GM23338 (cell line): ENCODE measurements at regions not wholly inside any gene's neighbourhood (a gene's known extent, or its start where the extent isn't known, plus 50 kb on each side); places are given as distances from the start of the nearest gene placed in this dataset.

ENCODE experiments used
- CREB1 ChIP-seq: fragments of 250-450 bp; sonication (Bioruptor Pico); IDR thresholded peaks from 2 replicates; pipeline ENCODE4 v1.5.0; 2020; ENCODE audit warnings: low read depth, mild to moderate bottlenecking, moderate library complexity
- ETS1 ChIP-seq: IDR thresholded peaks from 2 replicates; pipeline ENCODE4 v1.6.1; 2016; ENCODE audit warnings: antibody characterized with exemption
- EZH2 ChIP-seq: fragments of 200-600 bp; sonication (generic); IDR thresholded peaks from one replicate; pipeline ENCODE4 v1.8.0; 2017; ENCODE audit warnings: antibody characterized with exemption, mild to moderate bottlenecking, low read depth; ENCODE audit not compliant: unreplicated experiment
- EZH2phosphoT487 ChIP-seq: fragments of 200-600 bp; sonication (generic); IDR thresholded peaks from one replicate; pipeline ENCODE4 v1.8.1; 2018; ENCODE audit warnings: antibody characterized with exemption; ENCODE audit not compliant: unreplicated experiment
- JUNB ChIP-seq: IDR thresholded peaks from one replicate; pipeline ENCODE4 v1.6.1; 2016; ENCODE audit warnings: antibody characterized with exemption; ENCODE audit not compliant: unreplicated experiment
- NANOG ChIP-seq: IDR thresholded peaks from 2 replicates; pipeline ENCODE4 v1.6.1; 2016; ENCODE audit warnings: antibody characterized with exemption, borderline replicate concordance
- POLR2AphosphoS5 ChIP-seq: IDR thresholded peaks from 2 replicates; pipeline ENCODE4 v1.6.1; 2016; ENCODE audit warnings: antibody characterized with exemption, low read depth
- REST ChIP-seq: IDR thresholded peaks from one replicate; pipeline ENCODE4 v1.6.1; 2018; ENCODE audit warnings: antibody characterized with exemption; ENCODE audit not compliant: unreplicated experiment
- STAT1 ChIP-seq: IDR thresholded peaks from one replicate; pipeline ENCODE4 v1.6.1; 2016; ENCODE audit warnings: antibody characterized with exemption; ENCODE audit not compliant: unreplicated experiment
- ZNF114 ChIP-seq: fragments of 250-450 bp; sonication (Bioruptor Pico); IDR thresholded peaks from 2 replicates; pipeline ENCODE4 v1.5.0; 2020; ENCODE audit warnings: mild to moderate bottlenecking, moderate library complexity
- ZNF462 ChIP-seq: fragments of 250-450 bp; sonication (Bioruptor Pico); IDR thresholded peaks from 2 replicates; pipeline ENCODE4 v1.5.0; 2020; ENCODE audit warnings: mild to moderate bottlenecking, moderate library complexity
- TF ChIP-seq, protein P1 (sequence below), 2 experiments: fragments of 200-600 bp in 1 of 2; sonication (generic) in 1 of 2; conservative IDR thresholded peaks; 2 replicates each; pipeline versions ENCODE4 v1.5.1 to v1.6.1; 2016 to 2017; ENCODE audit warnings: antibody characterized with exemption in 2 of 2, low read depth in 2 of 2, mild to moderate bottlenecking in 2 of 2, moderate library complexity in 1 of 2

- TF ChIP-seq, protein P1, sequence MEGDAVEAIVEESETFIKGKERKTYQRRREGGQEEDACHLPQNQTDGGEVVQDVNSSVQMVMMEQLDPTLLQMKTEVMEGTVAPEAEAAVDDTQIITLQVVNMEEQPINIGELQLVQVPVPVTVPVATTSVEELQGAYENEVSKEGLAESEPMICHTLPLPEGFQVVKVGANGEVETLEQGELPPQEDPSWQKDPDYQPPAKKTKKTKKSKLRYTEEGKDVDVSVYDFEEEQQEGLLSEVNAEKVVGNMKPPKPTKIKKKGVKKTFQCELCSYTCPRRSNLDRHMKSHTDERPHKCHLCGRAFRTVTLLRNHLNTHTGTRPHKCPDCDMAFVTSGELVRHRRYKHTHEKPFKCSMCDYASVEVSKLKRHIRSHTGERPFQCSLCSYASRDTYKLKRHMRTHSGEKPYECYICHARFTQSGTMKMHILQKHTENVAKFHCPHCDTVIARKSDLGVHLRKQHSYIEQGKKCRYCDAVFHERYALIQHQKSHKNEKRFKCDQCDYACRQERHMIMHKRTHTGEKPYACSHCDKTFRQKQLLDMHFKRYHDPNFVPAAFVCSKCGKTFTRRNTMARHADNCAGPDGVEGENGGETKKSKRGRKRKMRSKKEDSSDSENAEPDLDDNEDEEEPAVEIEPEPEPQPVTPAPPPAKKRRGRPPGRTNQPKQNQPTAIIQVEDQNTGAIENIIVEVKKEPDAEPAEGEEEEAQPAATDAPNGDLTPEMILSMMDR (conservative IDR thresholded peaks at IDR 0.05; ENCODE audit: low read depth in 2 of 2): no peak
- TF ChIP-seq EZH2: no peak
- no peak for TF ChIP-seq POLR2AphosphoS5
- TF ChIP-seq ZNF462 (CRISPR knock-in tag): no peak
- TF ChIP-seq ZNF114 (CRISPR knock-in tag): no peak
- TF ChIP-seq CREB1 (CRISPR knock-in tag): no peak
- no peak for TF ChIP-seq REST
- TF ChIP-seq JUNB: no peak
- no peak for TF ChIP-seq ETS1
- no peak for TF ChIP-seq EZH2phosphoT487
- no peak for TF ChIP-seq NANOG
- no peak for TF ChIP-seq STAT1
Observed at GRCh38 chr6:12481850-12482249, 191.7 kb downstream of the EDN1 start.
